OCI-LY7 (cell line): ENCODE measurements at regions not wholly inside any gene's neighbourhood (a gene's known extent, or its start where the extent isn't known, plus 50 kb on each side); places are given as distances from the start of the nearest gene placed in this dataset.

ENCODE experiments used
- BruUV-seq: library from RNA; stranded (reverse); fragments of 400-500 nt; replicated peaks from 2 replicates; lab custom pipeline; 2021; lab: Mats Ljungman, UMichigan
- CTCF ChIA-PET: fragments of 300-600 bp; sonication (Branson Sonifier 250); formaldehyde crosslinking; loops from one replicate; lab custom pipeline; 2022; ENCODE audit warnings: antibody characterized with exemption; ENCODE audit not compliant: unreplicated experiment; lab: Charles Lee
- POLR2A ChIA-PET: fragments of 300-600 bp; sonication (Branson Sonifier 250); formaldehyde crosslinking; loops from one replicate; lab custom pipeline; 2022; ENCODE audit warnings: antibody characterized with exemption; lab: Charles Lee
- DNase-seq: peaks from one replicate; pipeline ENCODE4 v3.0.0-alpha.2; 2015; ENCODE audit warnings: low spot score
- H2AFZ ChIP-seq: fragments of 200-600 bp; sonication (generic), shearing (Covaris generic); 2 replicates; pipeline ENCODE4 v1.6.1; 2014; ENCODE audit warnings: mild to moderate bottlenecking, antibody characterized with exemption, low read length, moderate library complexity
- H3K27ac ChIP-seq: fragments of 200-600 bp; sonication (generic); 2 replicates; pipeline ENCODE4 v1.5.1; 2014; ENCODE audit warnings: mixed run types, low read depth, mild to moderate bottlenecking, moderate library complexity, low read length, inconsistent platforms; ENCODE audit not compliant: poor library complexity, severe bottlenecking
- H3K36me3 ChIP-seq: fragments of 200-600 bp; sonication (generic); 2 replicates; pipeline ENCODE4 v1.6.1; 2014; ENCODE audit warnings: mild to moderate bottlenecking, antibody characterized with exemption, low read length, moderate library complexity, mixed read lengths; ENCODE audit not compliant: insufficient read depth
- H3K4me1 ChIP-seq: fragments of 200-600 bp; sonication (generic); 2 replicates; pipeline ENCODE4 v1.5.1; 2014; ENCODE audit warnings: mild to moderate bottlenecking, low read length; ENCODE audit not compliant: insufficient read depth, poor library complexity, severe bottlenecking
- H3K4me2 ChIP-seq: fragments of 200-600 bp; sonication (generic); 2 replicates; pipeline ENCODE4 v1.6.1; 2014; ENCODE audit warnings: mild to moderate bottlenecking, low read length
- H3K4me3 ChIP-seq: fragments of 200-600 bp; sonication (generic); 2 replicates; pipeline ENCODE4 v1.5.1; 2014; ENCODE audit warnings: mild to moderate bottlenecking, low read depth, low read length; ENCODE audit not compliant: poor library complexity, severe bottlenecking
- H3K79me2 ChIP-seq: fragments of 200-600 bp; sonication (generic); 2 replicates; pipeline ENCODE4 v1.6.1; 2016; ENCODE audit warnings: low read depth, mild to moderate bottlenecking, low read length, moderate library complexity, mixed read lengths; ENCODE audit not compliant: insufficient read depth
- H3K9me2 ChIP-seq: fragments of 200-600 bp; sonication (generic); 2 replicates; pipeline ENCODE4 v1.6.1; 2016; ENCODE audit warnings: mild to moderate bottlenecking, low read length, mixed read lengths; ENCODE audit not compliant: insufficient read depth
- H3K9me3 ChIP-seq: fragments of 200-600 bp; sonication (generic); 2 replicates; pipeline ENCODE4 v1.6.1; 2014; ENCODE audit warnings: mild to moderate bottlenecking, mixed run types, low read length, mixed read lengths
- H4K20me1 ChIP-seq: fragments of 200-600 bp; sonication (generic); 2 replicates; pipeline ENCODE4 v1.6.1; 2014; ENCODE audit warnings: mild to moderate bottlenecking, antibody characterized with exemption, low read length, moderate library complexity, mixed read lengths; ENCODE audit not compliant: insufficient read depth
- CTCF ChIP-seq: fragments of 200-600 bp; sonication (generic); conservative IDR thresholded peaks from 2 replicates; pipeline ENCODE4 v1.5.1; 2014; ENCODE audit warnings: mild to moderate bottlenecking, antibody characterized with exemption, low read length, moderate library complexity, mixed read lengths
- EZH2phosphoT487 ChIP-seq: fragments of 200-600 bp; sonication (generic); IDR thresholded peaks from 2 replicates; pipeline ENCODE4 v1.6.1; 2018; ENCODE audit warnings: low read depth, borderline replicate concordance, mild to moderate bottlenecking, mixed run types, antibody characterized with exemption, low read length, moderate library complexity, mixed read lengths
- intact Hi-C: fragments of 100-400 bp; cut with micrococcal nuclease; formaldehyde crosslinking; loops from one replicate; pipeline ENCODE4 v1.10.0; 2022; ENCODE audit not compliant: unreplicated experiment

GRCh38 chr12:68521321-68521839 is 89.3 kb upstream of the RAP1B start:
- no peaks in the 10 kb centered on the region for H3K36me3 ChIP-seq
- TF ChIP-seq CTCF (no peak), EZH2phosphoT487 (no peak)
- no peak overlapping the region for H3K4me3 ChIP-seq
- H3K9me3 ChIP-seq = no peaks in the 10 kb centered on the region
- H3K4me1 ChIP-seq = no peaks in the 10 kb centered on the region
- POLR2A ChIA-PET = interaction anchor here (1.0 to 1.5 kb wide), 2 partner anchors 11 kb away, joined by 3 to 5 read pairs; no protein-coding TSS in a partner anchor
- no TSS peak for BruUV-seq
- intact Hi-C loops = no loop called here
- CTCF ChIA-PET = no interaction called here
- H3K27ac ChIP-seq = no peak overlapping the region
- DNase-seq = no peak
- no peak overlapping the region for H2AFZ ChIP-seq
- no peaks in the 10 kb centered on the region for H3K79me2 ChIP-seq
- no peaks in the 10 kb centered on the region for H3K9me2 ChIP-seq
- no peaks in the 10 kb centered on the region for H4K20me1 ChIP-seq
- H3K4me2 ChIP-seq = no peak overlapping the region

- TF ChIP-seq EZH2phosphoT487 (no peak), CTCF (no peak)
- Histone ChIP-seq H3K27ac (no peak overlapping the region), H3K4me3 (no peak overlapping the region), H3K9me3 (0 out of 2 replicates have a peak, but pooled peaks cover 2% of the 10 kb centered on the region), H3K36me3 (no peaks in the 10 kb centered on the region), H3K9me2 (no peaks in the 10 kb centered on the region), H3K79me2 (no peaks in the 10 kb centered on the region), H4K20me1 (no peaks in the 10 kb centered on the region), H3K4me2 (no peak overlapping the region), H3K4me1 (no peaks in the 10 kb centered on the region), H2AFZ (no peak overlapping the region)
- BruUV-seq = no TSS peak
- ChIA-PET POLR2A (interaction anchor here (1.5 kb wide), 1 partner anchor 12 kb away, joined by 3 read pairs; no protein-coding TSS in a partner anchor), CTCF (no interaction called here)
- no peak for DNase-seq
- intact Hi-C loops = no loop called here
Observed at GRCh38 chr12:68521848-68522502, 88.7 kb upstream of the RAP1B start.

- no TSS peak for BruUV-seq
- Histone ChIP-seq H3K9me3 (0 out of 2 replicates have a peak, but pooled peaks cover 10% of the 10 kb centered on the region), H2AFZ (no peak overlapping the region), H3K4me1 (no peaks in the 10 kb centered on the region), H4K20me1 (no peaks in the 10 kb centered on the region), H3K9me2 (no peaks in the 10 kb centered on the region), H3K79me2 (no peaks in the 10 kb centered on the region), H3K4me3 (no peak overlapping the region), H3K4me2 (no peak overlapping the region), H3K36me3 (no peaks in the 10 kb centered on the region), H3K27ac (no peak overlapping the region)
- intact Hi-C loops = no loop called here
- CTCF ChIA-PET = no interaction called here
- POLR2A ChIA-PET = interaction anchor here (0.6 kb wide), 1 partner anchor 57 kb away, joined by 3 read pairs; no protein-coding TSS in a partner anchor
- no peak for DNase-seq
- TF ChIP-seq EZH2phosphoT487 = no peak
- TF ChIP-seq CTCF = no peak
Observed at GRCh38 chr12:68529466-68529865, 81.2 kb upstream of the RAP1B start.
